ENCODE measurements at regions not wholly inside any gene's neighbourhood (a gene's known extent, or its start where the extent isn't known, plus 50 kb on each side); places are given as distances from the start of the nearest gene placed in this dataset.

GRCh38 chr3:178382449-178383061, 153.7 kb upstream of the KCNMB2 start:
- no peak for ATAC-seq
- intact Hi-C loops (cut with DNase I), result loop anchor here in 1 of 2 donors (10.0 kb wide), 1 partner anchor 888 kb away; no protein-coding TSS in a partner anchor
- Histone ChIP-seq H3K9me3 (no peaks in the 10 kb centered on the region), H3K4me1 (peaks cover 13% of the 10 kb centered on the region), H3K27me3 (ENCODE audit: insufficient read depth in 3 of 3, low read length in 2 of 3) (no peaks in the 10 kb centered on the region), H3K27ac (no peak overlapping the region), H3K36me3 (ENCODE audit: insufficient read depth in 1 of 2, low read depth in 1 of 2) (no peaks in the 10 kb centered on the region), H3K4me3 (no peak overlapping the region)
- TF ChIP-seq CTCF (IDR thresholded peaks at IDR 0.05), result no peak
- 6 to 17% (median 12%) methylated on average over 1 of the region's 1 CpG for WGBS, 3 donors
- no peak for DNase-seq

- WGBS, 3 donors, result 23 to 36% (median 28%) methylated on average over 8 of the region's 8 CpGs
- intact Hi-C loops (cut with DNase I), result loop anchor here in 1 of 2 donors (5.0 to 10.0 kb wide), 2 partner anchors 890 to 1332 kb away; no protein-coding TSS in a partner anchor
- peaks cover 13% of the 10 kb centered on the region for H3K4me1 ChIP-seq
- H3K9me3 ChIP-seq, result no peaks in the 10 kb centered on the region
- no peaks in the 10 kb centered on the region for H3K27me3 ChIP-seq (ENCODE audit: insufficient read depth in 3 of 3, low read length in 2 of 3)
- no peak for DNase-seq
- no peak for ATAC-seq
- no peaks in the 10 kb centered on the region for H3K36me3 ChIP-seq (ENCODE audit: insufficient read depth in 1 of 2, low read depth in 1 of 2)
- no peak for TF ChIP-seq CTCF (IDR thresholded peaks at IDR 0.05)
- H3K27ac ChIP-seq, result no peak overlapping the region
- H3K4me3 ChIP-seq, result no peak overlapping the region
Observed at GRCh38 chr3:178384321-178385230, 151.7 kb upstream of the KCNMB2 start.

- peaks cover 13% of the 10 kb centered on the region for H3K4me1 ChIP-seq
- no peak overlapping the region for H3K4me3 ChIP-seq
- no peaks in the 10 kb centered on the region for H3K27me3 ChIP-seq (ENCODE audit: insufficient read depth in 3 of 3, low read length in 2 of 3)
- DNase-seq, result no peak
- intact Hi-C loops (cut with DNase I), result loop anchor here in 1 of 2 donors (5.0 to 10.0 kb wide), 2 partner anchors 891 to 1333 kb away; no protein-coding TSS in a partner anchor
- no peaks in the 10 kb centered on the region for H3K36me3 ChIP-seq (ENCODE audit: insufficient read depth in 1 of 2, low read depth in 1 of 2)
- H3K27ac ChIP-seq, result no peak overlapping the region
- WGBS, 3 donors, result 57 to 60% (median 58%) methylated on average over 5 of the region's 5 CpGs
- TF ChIP-seq CTCF (IDR thresholded peaks at IDR 0.05), result peak; percentile 90
- no peaks in the 10 kb centered on the region for H3K9me3 ChIP-seq
- peak; percentile 61 to 86 (median 72) for ATAC-seq
Observed at GRCh38 chr3:178385280-178385952, 150.8 kb upstream of the KCNMB2 start.

- Histone ChIP-seq H3K27ac (no peak overlapping the region), H3K4me1 (peaks cover 13% of the 10 kb centered on the region), H3K9me3 (no peaks in the 10 kb centered on the region), H3K4me3 (no peak overlapping the region), H3K36me3 (ENCODE audit: insufficient read depth in 1 of 2, low read depth in 1 of 2) (no peaks in the 10 kb centered on the region), H3K27me3 (ENCODE audit: insufficient read depth in 3 of 3, low read length in 2 of 3) (no peaks in the 10 kb centered on the region)
- ATAC-seq (no peak), DNase-seq (no peak)
- intact Hi-C loops (cut with DNase I), result loop anchor here in 1 of 2 donors (5.0 to 10.0 kb wide), 2 partner anchors 892 to 1334 kb away; no protein-coding TSS in a partner anchor
- 87 to 92% (median 88%) methylated on average over 5 of the region's 5 CpGs for WGBS, 3 donors
- TF ChIP-seq CTCF (IDR thresholded peaks at IDR 0.05), result no peak
Observed at GRCh38 chr3:178386401-178386800, 149.8 kb upstream of the KCNMB2 start.
